Liver (tissue), 8 donors: ENCODE measurements at regions not wholly inside any gene's neighbourhood (a gene's known extent, or its start where the extent isn't known, plus 50 kb on each side); places are given as distances from the start of the nearest gene placed in this dataset.
"Not testable (repeated sequence)": the region's sequence is repeated elsewhere in the genome, so short reads cannot be mapped to it uniquely, and the experiment has no call there.

Source experiments
- DNase-seq: peaks from one replicate; pipeline ENCODE4 v3.0.0-alpha.2; 2017; ENCODE audit warnings: low spot score
- H3K27ac ChIP-seq, 2 donors: one replicate each; pipeline ENCODE4 v1.7.0; 2013; ENCODE audit warnings: inconsistent platforms in 2 of 2, low read length in 2 of 2, control low read depth in 1 of 2, low read depth in 1 of 2, mild to moderate bottlenecking in 1 of 2
- H3K27me3 ChIP-seq, 4 donors: one replicate each; pipeline versions ENCODE4 v1.6.1 to v1.7.0; 2013; ENCODE audit warnings: low read length in 3 of 4, inconsistent platforms in 1 of 4, mild to moderate bottlenecking in 1 of 4, moderate library complexity in 1 of 4; ENCODE audit not compliant: control insufficient read depth in 4 of 4, insufficient read depth in 4 of 4
- H3K36me3 ChIP-seq, 4 donors: one replicate each; pipeline versions ENCODE4 v1.6.1 to v1.7.0; 2013; ENCODE audit warnings: low read length in 3 of 4, mild to moderate bottlenecking in 3 of 4, low read depth in 1 of 4, moderate library complexity in 1 of 4; ENCODE audit not compliant: control insufficient read depth in 4 of 4, insufficient read depth in 3 of 4
- H3K4me1 ChIP-seq, 4 donors: one replicate each; pipeline versions ENCODE4 v1.6.1 to v1.7.0; 2013; ENCODE audit warnings: low read length in 3 of 4, mild to moderate bottlenecking in 3 of 4, moderate library complexity in 1 of 4; ENCODE audit not compliant: control insufficient read depth in 4 of 4, insufficient read depth in 4 of 4
- H3K4me3 ChIP-seq, 3 donors: one replicate each; pipeline versions ENCODE4 v1.6.1 to v1.7.0; 2013; ENCODE audit warnings: low read length in 3 of 3, control low read depth in 1 of 3, low read depth in 1 of 3, mild to moderate bottlenecking in 1 of 3
- H3K9ac ChIP-seq, 2 donors: one replicate each; pipeline ENCODE4 v1.7.0; 2013; ENCODE audit warnings: low read length in 2 of 2, mild to moderate bottlenecking in 2 of 2, moderate library complexity in 2 of 2, control low read depth in 1 of 2, low read depth in 1 of 2
- H3K9me3 ChIP-seq, 4 donors: one replicate each; pipeline versions ENCODE4 v1.6.1 to v1.7.0; 2013; ENCODE audit warnings: low read length in 3 of 4; ENCODE audit not compliant: control insufficient read depth in 4 of 4
- ATF3 ChIP-seq: IDR thresholded peaks from 2 replicates; pipeline ENCODE4 v1.6.1; 2016; ENCODE audit warnings: antibody characterized with exemption
- CTCF ChIP-seq: fragments of 150-350 bp; IDR thresholded peaks from 2 replicates; pipeline ENCODE4 v1.5.1; 2017; ENCODE audit warnings: improper control_type of control experiment, low read depth, low read length; ENCODE audit not compliant: missing input control
- EGR1 ChIP-seq, 2 donors: IDR thresholded peaks; 2 replicates each; pipeline ENCODE4 v1.6.1; 2016 to 2018; ENCODE audit warnings: antibody characterized with exemption in 2 of 2, low read depth in 2 of 2
- FOXA1 ChIP-seq: IDR thresholded peaks from 2 replicates; pipeline ENCODE4 v1.6.1; 2016; ENCODE audit warnings: antibody characterized with exemption
- FOXA2 ChIP-seq: IDR thresholded peaks from 2 replicates; pipeline ENCODE4 v1.6.1; 2016; ENCODE audit warnings: antibody characterized with exemption
- GABPA ChIP-seq, 2 donors: IDR thresholded peaks in 1 of 2; conservative IDR thresholded peaks in 1 of 2; 2 replicates each; pipeline ENCODE4 v1.6.1; 2016; ENCODE audit warnings: antibody characterized with exemption in 2 of 2, mild to moderate bottlenecking in 1 of 2, moderate library complexity in 1 of 2
- HNF4A ChIP-seq, 2 donors: conservative IDR thresholded peaks; 2 replicates each; pipeline ENCODE4 v1.6.1; 2016; ENCODE audit warnings: antibody characterized with exemption in 2 of 2, mild to moderate bottlenecking in 2 of 2
- HNF4G ChIP-seq: IDR thresholded peaks from 2 replicates; pipeline ENCODE4 v1.6.1; 2016; ENCODE audit warnings: antibody characterized with exemption
- MAX ChIP-seq: IDR thresholded peaks from 2 replicates; pipeline ENCODE4 v1.6.1; 2016; ENCODE audit warnings: antibody characterized with exemption
- NR2F2 ChIP-seq: IDR thresholded peaks from 2 replicates; pipeline ENCODE4 v1.6.1; 2016; ENCODE audit warnings: antibody characterized with exemption
- REST ChIP-seq: IDR thresholded peaks from 2 replicates; pipeline ENCODE4 v1.6.1; 2016; ENCODE audit warnings: antibody characterized with exemption, mild to moderate bottlenecking
- RXRA ChIP-seq, 2 donors: IDR thresholded peaks; 2 replicates each; pipeline ENCODE4 v1.6.1; 2017 to 2018; ENCODE audit warnings: antibody characterized with exemption in 2 of 2, mild to moderate bottlenecking in 1 of 2
- SP1 ChIP-seq: IDR thresholded peaks from 2 replicates; pipeline ENCODE4 v1.6.1; 2018; ENCODE audit warnings: antibody characterized with exemption, mild to moderate bottlenecking
- TAF1 ChIP-seq: conservative IDR thresholded peaks from 2 replicates; pipeline ENCODE4 v1.6.1; 2016; ENCODE audit warnings: antibody characterized with exemption, mild to moderate bottlenecking
- ZBTB33 ChIP-seq: IDR thresholded peaks from 2 replicates; pipeline ENCODE4 v1.6.1; 2016; ENCODE audit warnings: antibody characterized with exemption
- WGBS: extraction: QIAGEN DNeasy Blood & Tissue Kit; methylation state at CpG from one replicate; pipeline ENCODE4 v1.1.7; 2013; 5-methylcytosine and 5-hydroxymethylcytosine counted together
- donor health status: healthy.
- donor health status: healthy.
- donor health status: healthy.
- donor health status: healthy.
- donor health status: healthy.

GRCh38 chr18:76707534-76707933 lies 114.8 kb upstream of the ZNF236 start:
- no peak overlapping the region for H3K4me3 ChIP-seq
- H3K9me3 ChIP-seq: no peaks in the 10 kb centered on the region
- TF ChIP-seq REST (no peak), SP1 (no peak), GABPA (IDR thresholded peaks at IDR 0.05 in 1 of 2, conservative IDR thresholded peaks at IDR 0.05 in 1 of 2) (no peak), HNF4G (no peak), MAX (no peak), RXRA (IDR thresholded peaks at IDR 0.05) (no peak), TAF1 (no peak), FOXA1 (no peak), HNF4A (conservative IDR thresholded peaks at IDR 0.05) (no peak), ZBTB33 (no peak), CTCF (no peak), ATF3 (no peak), EGR1 (IDR thresholded peaks at IDR 0.05; ENCODE audit: low read depth in 2 of 2) (no peak), FOXA2 (no peak), NR2F2 (no peak)
- no peak overlapping the region for H3K27ac ChIP-seq
- H3K4me1 ChIP-seq: peaks cover 0 to 2% (median 2%) of the 10 kb centered on the region in 4 donors
- no peaks in the 10 kb centered on the region for H3K36me3 ChIP-seq
- DNase-seq: no peak
- H3K27me3 ChIP-seq: no peaks in the 10 kb centered on the region
- H3K9ac ChIP-seq: no peak overlapping the region
- 95% methylated on average over 7 of the region's 7 CpGs for WGBS

- H3K4me3 ChIP-seq, DNase-seq, H3K9ac ChIP-seq, H3K27me3 ChIP-seq, H3K4me1 ChIP-seq, H3K9me3 ChIP-seq, H3K36me3 ChIP-seq, H3K27ac ChIP-seq: not testable (repeated sequence)
- 91% methylated on average over 4 of the region's 4 CpGs for WGBS
Measured at GRCh38 chr18:76704589-76704988, 117.8 kb upstream of the ZNF236 start.
